Esophagus (tissue), 2 donors: ENCODE measurements at regions not wholly inside any gene's neighbourhood (a gene's known extent, or its start where the extent isn't known, plus 50 kb on each side); places are given as distances from the start of the nearest gene placed in this dataset.
"Not testable (repeated sequence)": the region's sequence is repeated elsewhere in the genome, so short reads cannot be mapped to it uniquely, and the experiment has no call there.

Experiments used
- H3K27ac ChIP-seq, 2 donors: one replicate each; pipeline ENCODE4 v1.5.1; 2013; ENCODE audit warnings: low read depth in 2 of 2, mild to moderate bottlenecking in 2 of 2, inconsistent platforms in 1 of 2, low read length in 1 of 2, moderate library complexity in 1 of 2
- H3K27me3 ChIP-seq, 2 donors: one replicate each; pipeline ENCODE4 v1.6.1; 2013; ENCODE audit warnings: low read length in 2 of 2, control low read depth in 1 of 2, mild to moderate bottlenecking in 1 of 2; ENCODE audit not compliant: insufficient read depth in 2 of 2, control insufficient read depth in 1 of 2
- H3K36me3 ChIP-seq, 2 donors: one replicate each; pipeline ENCODE4 v1.6.1; 2013; ENCODE audit warnings: low read length in 1 of 2; ENCODE audit not compliant: control insufficient read depth in 2 of 2, insufficient read depth in 2 of 2
- H3K4me1 ChIP-seq, 2 donors: one replicate each; pipeline ENCODE4 v1.6.1; 2013; ENCODE audit warnings: low read length in 1 of 2; ENCODE audit not compliant: control insufficient read depth in 2 of 2, insufficient read depth in 2 of 2
- H3K4me3 ChIP-seq, 2 donors: one replicate each; pipeline ENCODE4 v1.5.1; 2013; ENCODE audit warnings: low read length in 2 of 2, mild to moderate bottlenecking in 2 of 2, low read depth in 1 of 2, moderate library complexity in 1 of 2
- H3K9me3 ChIP-seq, 2 donors: one replicate each; pipeline ENCODE4 v1.6.1; 2013; ENCODE audit warnings: mild to moderate bottlenecking in 2 of 2, low read depth in 1 of 2, low read length in 1 of 2, moderate library complexity in 1 of 2; ENCODE audit not compliant: control insufficient read depth in 2 of 2, insufficient read depth in 1 of 2
- WGBS, 2 donors: extraction: QIAGEN DNeasy Blood & Tissue Kit; methylation state at CpG; one replicate each; pipeline ENCODE4 v1.1.7; 2013; 5-methylcytosine and 5-hydroxymethylcytosine counted together
- donor health status: healthy with polysubstance abuse.
- donor health status: Bipolar disorder and iron deficiency.

DNA sequence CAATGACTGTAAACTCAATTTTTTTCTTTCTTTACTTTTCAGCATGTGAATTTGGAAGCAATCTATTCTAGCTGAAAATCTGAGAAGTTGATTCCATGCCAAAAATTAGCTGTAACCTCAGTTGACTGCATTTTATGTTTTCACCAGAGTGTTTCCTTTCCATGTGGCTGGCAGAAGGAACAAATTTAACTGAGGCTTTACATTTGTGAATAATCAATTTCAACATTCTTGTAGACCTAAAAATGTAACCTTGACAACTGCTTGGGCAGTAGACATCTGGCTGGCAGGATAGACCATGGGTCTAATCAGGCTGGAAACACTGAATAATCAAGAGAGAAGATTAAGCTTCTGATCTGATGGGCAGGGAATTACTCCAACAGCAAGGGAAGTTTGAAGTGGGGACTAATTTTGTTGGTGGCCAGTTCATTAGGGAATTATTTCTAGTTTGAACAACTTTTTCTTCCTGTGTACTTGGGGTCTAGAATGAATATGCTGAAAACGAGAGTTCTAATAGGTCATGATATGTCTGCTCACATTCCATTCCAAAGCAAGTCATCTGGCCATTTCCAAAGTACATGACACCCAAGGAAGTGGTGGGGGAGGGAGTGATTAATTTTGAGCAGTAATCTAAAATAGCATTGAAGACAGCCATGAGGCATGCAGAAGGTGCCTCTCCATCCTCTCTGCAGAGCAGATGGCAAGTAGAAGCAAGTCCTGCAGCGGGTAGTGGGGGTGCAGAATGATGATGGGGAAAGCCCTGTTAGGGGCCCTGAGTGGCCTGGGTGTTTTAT lies 68.2 kb downstream of the ATP23 start:
- no peaks in the 10 kb centered on the region for H3K4me1 ChIP-seq
- 75 to 76% methylated on average over 2 of the region's 2 CpGs for WGBS, 2 donors
- H3K27ac ChIP-seq: no peak overlapping the region
- no peaks in the 10 kb centered on the region for H3K36me3 ChIP-seq
- no peaks in the 10 kb centered on the region for H3K9me3 ChIP-seq
- no peaks in the 10 kb centered on the region for H3K27me3 ChIP-seq
- no peak overlapping the region for H3K4me3 ChIP-seq

GRCh38 chr12:58011676-58012075 lies 70.3 kb downstream of the ATP23 start:
- no peaks in the 10 kb centered on the region for H3K27me3 ChIP-seq
- 1 to 59% methylated on average over 1 of the region's 1 CpG for WGBS, 2 donors
- no peak overlapping the region for H3K4me3 ChIP-seq
- H3K27ac ChIP-seq: no peak overlapping the region
- no peaks in the 10 kb centered on the region for H3K9me3 ChIP-seq
- no peaks in the 10 kb centered on the region for H3K36me3 ChIP-seq
- no peaks in the 10 kb centered on the region for H3K4me1 ChIP-seq

DNA sequence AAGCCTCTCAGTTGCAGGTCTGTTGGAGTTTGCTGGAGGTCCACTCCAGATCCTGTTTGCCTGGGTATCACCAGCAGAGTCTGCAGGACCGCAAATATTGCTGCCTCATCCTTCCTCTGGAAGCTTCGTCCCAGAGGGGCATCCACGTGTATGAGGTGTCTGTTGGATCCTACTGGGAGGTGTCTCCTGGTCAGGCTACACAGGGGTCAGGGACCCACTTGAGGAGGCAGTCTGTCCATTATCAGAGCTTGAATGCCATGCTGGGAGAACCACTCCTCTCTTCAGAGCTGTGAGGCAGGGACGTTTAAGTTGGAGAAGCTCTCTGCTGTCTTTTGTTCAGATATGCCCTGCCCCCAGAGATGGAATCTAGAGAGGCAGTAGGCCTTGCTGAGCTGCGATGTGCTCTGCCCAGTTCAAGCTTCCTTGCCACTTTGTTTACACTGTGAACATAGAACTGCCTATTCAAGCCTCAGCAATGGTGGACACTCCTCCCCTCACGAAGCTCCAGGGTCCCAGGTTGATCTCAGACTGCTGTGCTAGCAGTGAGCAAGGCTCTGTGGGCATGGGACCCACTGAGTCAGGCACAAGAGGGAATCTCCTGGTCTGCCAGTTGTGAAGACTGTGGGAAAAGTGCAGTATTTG lies 81.1 kb downstream of the ATP23 start:
- H3K36me3 ChIP-seq, H3K4me3 ChIP-seq, H3K4me1 ChIP-seq, H3K27ac ChIP-seq, H3K9me3 ChIP-seq, H3K27me3 ChIP-seq: not testable (repeated sequence)
- WGBS, 2 donors: 72 to 75% methylated on average over 6 of the region's 6 CpGs

- Histone ChIP-seq H3K9me3 (no peaks in the 10 kb centered on the region), H3K27me3 (no peaks in the 10 kb centered on the region), H3K36me3 (no peaks in the 10 kb centered on the region), H3K4me3 (no peak overlapping the region), H3K27ac (no peak overlapping the region), H3K4me1 (peaks cover 0 to under 1% of the 10 kb centered on the region in 2 donors)
Observed at GRCh38 chr12:58025431-58025830, 84.1 kb downstream of the ATP23 start.

DNA sequence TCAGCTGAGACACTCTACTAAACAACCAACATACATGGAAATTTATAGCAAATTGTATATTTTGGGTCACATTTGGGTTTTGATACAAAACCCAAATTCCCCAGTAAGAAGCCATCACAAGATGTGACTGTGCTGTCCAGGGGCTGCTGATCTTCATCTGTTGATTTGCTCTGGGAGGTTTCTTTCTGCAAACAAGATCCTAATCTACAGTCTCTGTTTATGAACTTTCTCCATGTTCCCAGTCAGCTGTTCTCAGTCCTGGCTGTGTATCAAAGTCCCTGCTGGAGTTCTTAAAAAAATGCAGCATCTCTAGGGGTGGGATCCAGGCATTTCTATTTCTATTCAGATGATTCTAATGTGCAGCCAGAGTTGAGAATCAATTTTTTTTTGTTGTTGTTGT lies 85.1 kb downstream of the ATP23 start:
- no peaks in the 10 kb centered on the region for H3K27me3 ChIP-seq
- H3K9me3 ChIP-seq: no peaks in the 10 kb centered on the region
- H3K36me3 ChIP-seq: no peaks in the 10 kb centered on the region
- peak overlapping the region; percentile 62 to 90 for H3K27ac ChIP-seq
- no peak overlapping the region for H3K4me3 ChIP-seq
- H3K4me1 ChIP-seq: peaks cover 0 to 3% of the 10 kb centered on the region in 2 donors

GRCh38 chr12:58026897-58027891 lies 85.8 kb downstream of the ATP23 start:
- H3K36me3 ChIP-seq: no peaks in the 10 kb centered on the region
- no peak overlapping the region for H3K4me3 ChIP-seq
- no peaks in the 10 kb centered on the region for H3K9me3 ChIP-seq
- peak overlapping the region; percentile 72 to 90 for H3K27ac ChIP-seq
- 23 to 46% methylated on average over 9 of the region's 9 CpGs for WGBS, 2 donors
- no peaks in the 10 kb centered on the region for H3K27me3 ChIP-seq
- peaks cover 0 to 3% of the 10 kb centered on the region in 2 donors for H3K4me1 ChIP-seq

DNA sequence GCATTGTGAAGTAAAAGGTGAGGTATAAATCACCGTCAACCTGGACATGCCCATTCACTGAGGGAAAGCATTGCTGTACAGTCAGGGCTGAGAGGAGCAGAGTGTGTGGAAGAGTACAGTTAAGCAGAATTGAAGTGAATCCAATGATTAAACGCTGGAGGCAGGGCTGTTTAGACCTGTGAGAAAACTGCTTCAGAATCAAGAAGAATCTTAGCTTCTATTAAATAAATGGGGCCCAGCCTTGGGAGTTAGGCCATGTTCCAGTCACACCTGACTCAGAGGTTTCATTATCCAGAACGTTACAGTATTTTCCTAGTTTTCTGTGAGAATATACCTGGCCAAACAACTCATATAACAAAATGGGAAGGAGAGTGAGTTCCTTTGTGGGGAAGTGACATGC lies 86.9 kb downstream of the ATP23 start:
- Histone ChIP-seq H3K27ac (peak overlapping the region; percentile 61 to 87), H3K4me1 (peaks cover 0 to 3% of the 10 kb centered on the region in 2 donors), H3K27me3 (no peaks in the 10 kb centered on the region), H3K9me3 (no peaks in the 10 kb centered on the region), H3K36me3 (no peaks in the 10 kb centered on the region), H3K4me3 (no peak overlapping the region)
- 45 to 63% methylated on average over 3 of the region's 3 CpGs for WGBS, 2 donors

GRCh38 chr12:58029260-58029659 lies 87.9 kb downstream of the ATP23 start:
- Histone ChIP-seq H3K4me3 (no peak overlapping the region), H3K27me3 (no peaks in the 10 kb centered on the region), H3K9me3 (no peaks in the 10 kb centered on the region), H3K27ac (peak overlapping the region; percentile 74 to 86), H3K36me3 (no peaks in the 10 kb centered on the region), H3K4me1 (peaks cover 0 to 8% of the 10 kb centered on the region in 2 donors)
- 52 to 63% methylated on average over 1 of the region's 1 CpG for WGBS, 2 donors

DNA sequence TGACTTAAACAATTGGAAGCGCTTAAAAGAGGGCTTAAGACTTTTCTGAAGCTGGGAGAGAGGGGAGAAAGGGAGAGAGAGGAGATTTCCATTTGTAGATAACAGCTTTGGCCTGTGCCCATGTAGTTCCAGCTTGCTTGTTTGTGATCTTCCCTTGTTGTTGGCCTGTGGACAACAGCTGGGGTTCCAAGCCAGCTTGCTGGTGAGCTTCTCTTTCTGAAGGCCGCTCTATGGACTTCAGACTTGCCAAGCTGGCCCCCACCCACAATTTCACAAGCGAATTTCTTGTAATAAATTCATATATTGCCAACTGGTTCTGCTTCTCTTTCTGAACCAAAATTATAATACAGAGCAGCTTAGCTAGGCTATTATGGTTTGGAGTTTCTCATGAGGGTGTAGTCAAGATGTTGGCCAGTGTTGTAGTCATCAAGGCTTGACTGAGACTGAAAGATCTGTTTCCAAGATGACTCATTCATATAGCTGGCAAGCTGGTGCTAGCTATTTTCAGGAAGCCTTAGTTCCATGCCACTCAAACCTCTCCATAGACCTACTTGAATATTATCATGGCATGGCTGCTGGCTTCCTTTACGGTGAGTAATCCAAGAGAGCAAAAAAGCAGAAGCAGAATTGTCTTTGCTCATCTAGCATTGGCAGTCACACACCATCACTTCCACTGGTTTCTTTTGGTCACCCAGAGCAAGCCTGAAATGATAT lies 89.4 kb downstream of the ATP23 start:
- WGBS, 2 donors: 56 to 72% methylated on average over 4 of the region's 4 CpGs
- peaks cover 0 to 5% of the 10 kb centered on the region in 2 donors for H3K9me3 ChIP-seq
- H3K27ac ChIP-seq: peak overlapping the region; percentile 86 to 93
- no peaks in the 10 kb centered on the region for H3K27me3 ChIP-seq
- H3K36me3 ChIP-seq: no peaks in the 10 kb centered on the region
- H3K4me1 ChIP-seq: peaks cover 0 to 9% of the 10 kb centered on the region in 2 donors
- H3K4me3 ChIP-seq: no peak overlapping the region
